HCT116 (cell line): ENCODE measurements at regions not wholly inside any gene's neighbourhood (a gene's known extent, or its start where the extent isn't known, plus 50 kb on each side); places are given as distances from the start of the nearest gene placed in this dataset.

Experiments used
- CEBPB ChIP-seq: IDR thresholded peaks from 2 replicates; pipeline ENCODE4 v1.6.1; 2012; ENCODE audit warnings: low read depth
- EZH2 ChIP-seq: fragments of 200-600 bp; sonication (generic); IDR thresholded peaks from 2 replicates; pipeline ENCODE4 v1.6.1; 2017; ENCODE audit warnings: antibody characterized with exemption, mixed run types
- EZH2phosphoT487 ChIP-seq: fragments of 200-600 bp; IDR thresholded peaks from 2 replicates; pipeline ENCODE4 v1.6.1; 2018; ENCODE audit warnings: antibody characterized with exemption, borderline replicate concordance
- POLR2A ChIP-seq: IDR thresholded peaks from 2 replicates; pipeline ENCODE4 v1.7.0; 2011; ENCODE audit warnings: borderline replicate concordance; ENCODE audit not compliant: insufficient read depth, insufficient read length; ENCODE audit errors: extremely low read depth
- POLR2AphosphoS5 ChIP-seq: IDR thresholded peaks from 2 replicates; pipeline ENCODE4 v1.6.1; 2011; ENCODE audit warnings: mild to moderate bottlenecking, low read depth, low read length, moderate library complexity
- TCF7L2 ChIP-seq: IDR thresholded peaks from 2 replicates; pipeline ENCODE4 v1.7.0; 2011; ENCODE audit warnings: borderline replicate concordance, inconsistent platforms; ENCODE audit not compliant: insufficient read depth, insufficient read length; ENCODE audit errors: extremely low read depth
- ZFX ChIP-seq: fragments of 450-650 bp; IDR thresholded peaks from 2 replicates; pipeline ENCODE4 v1.6.1; 2017
- TF ChIP-seq, protein P1 (sequence below): IDR thresholded peaks from 2 replicates; pipeline ENCODE4 v1.6.1; 2012
- TF ChIP-seq, protein P2 (sequence below), 3 experiments: fragments of 200-600 bp in 1 of 3; sonication (generic) in 1 of 3; IDR thresholded peaks in 2 of 3; conservative IDR thresholded peaks in 1 of 3; 2 replicates each; pipeline ENCODE4 v1.5.1; 2012 to 2017; ENCODE audit warnings: low read depth in 2 of 3, low read length in 2 of 3, antibody characterized with exemption in 1 of 3, borderline replicate concordance in 1 of 3, control low read depth in 1 of 3, mild to moderate bottlenecking in 1 of 3, mixed read lengths in 1 of 3, mixed run types in 1 of 3, moderate library complexity in 1 of 3; ENCODE audit not compliant: insufficient read depth in 1 of 3

DNA sequence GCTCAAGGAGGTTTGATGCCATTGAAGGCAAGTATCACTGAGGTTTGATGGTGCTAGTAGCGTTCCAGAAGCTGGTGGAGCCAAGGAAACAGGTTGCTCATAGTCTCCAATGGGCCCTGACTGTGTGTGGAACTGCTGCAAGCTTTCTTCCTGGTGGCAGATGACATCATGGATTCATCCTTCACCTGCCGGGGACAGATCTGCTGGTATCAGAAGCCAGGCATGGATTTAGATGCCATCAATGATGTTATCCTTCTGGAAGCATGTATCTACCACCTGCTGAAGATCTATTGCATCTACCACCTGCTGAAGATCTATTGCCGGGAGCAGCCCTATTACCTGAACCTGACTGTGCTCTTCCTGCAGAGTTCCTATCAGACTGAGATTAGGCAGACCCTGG is 734.4 kb downstream of the PLA2G4A start:
- TF ChIP-seq, protein P1, sequence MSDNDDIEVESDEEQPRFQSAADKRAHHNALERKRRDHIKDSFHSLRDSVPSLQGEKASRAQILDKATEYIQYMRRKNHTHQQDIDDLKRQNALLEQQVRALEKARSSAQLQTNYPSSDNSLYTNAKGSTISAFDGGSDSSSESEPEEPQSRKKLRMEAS: no peak
- no peak for TF ChIP-seq POLR2A
- no peak for TF ChIP-seq EZH2
- TF ChIP-seq EZH2phosphoT487: no peak
- TF ChIP-seq POLR2AphosphoS5: no peak
- TF ChIP-seq, protein P2, sequence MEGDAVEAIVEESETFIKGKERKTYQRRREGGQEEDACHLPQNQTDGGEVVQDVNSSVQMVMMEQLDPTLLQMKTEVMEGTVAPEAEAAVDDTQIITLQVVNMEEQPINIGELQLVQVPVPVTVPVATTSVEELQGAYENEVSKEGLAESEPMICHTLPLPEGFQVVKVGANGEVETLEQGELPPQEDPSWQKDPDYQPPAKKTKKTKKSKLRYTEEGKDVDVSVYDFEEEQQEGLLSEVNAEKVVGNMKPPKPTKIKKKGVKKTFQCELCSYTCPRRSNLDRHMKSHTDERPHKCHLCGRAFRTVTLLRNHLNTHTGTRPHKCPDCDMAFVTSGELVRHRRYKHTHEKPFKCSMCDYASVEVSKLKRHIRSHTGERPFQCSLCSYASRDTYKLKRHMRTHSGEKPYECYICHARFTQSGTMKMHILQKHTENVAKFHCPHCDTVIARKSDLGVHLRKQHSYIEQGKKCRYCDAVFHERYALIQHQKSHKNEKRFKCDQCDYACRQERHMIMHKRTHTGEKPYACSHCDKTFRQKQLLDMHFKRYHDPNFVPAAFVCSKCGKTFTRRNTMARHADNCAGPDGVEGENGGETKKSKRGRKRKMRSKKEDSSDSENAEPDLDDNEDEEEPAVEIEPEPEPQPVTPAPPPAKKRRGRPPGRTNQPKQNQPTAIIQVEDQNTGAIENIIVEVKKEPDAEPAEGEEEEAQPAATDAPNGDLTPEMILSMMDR (IDR thresholded peaks at IDR 0.05 in 2 of 3, conservative IDR thresholded peaks at IDR 0.05 in 1 of 3; ENCODE audit: borderline replicate concordance in 1 of 3, insufficient read depth in 1 of 3, low read depth in 2 of 3, low read length in 2 of 3): no peak
- no peak for TF ChIP-seq TCF7L2
- no peak for TF ChIP-seq ZFX
- no peak for TF ChIP-seq CEBPB
